ENCODE measurements at regions not wholly inside any gene's neighbourhood (a gene's known extent, or its start where the extent isn't known, plus 50 kb on each side); places are given as distances from the start of the nearest gene placed in this dataset.
"Not testable (repeated sequence)": the region's sequence is repeated elsewhere in the genome, so short reads cannot be mapped to it uniquely, and the experiment has no call there.

DNA sequence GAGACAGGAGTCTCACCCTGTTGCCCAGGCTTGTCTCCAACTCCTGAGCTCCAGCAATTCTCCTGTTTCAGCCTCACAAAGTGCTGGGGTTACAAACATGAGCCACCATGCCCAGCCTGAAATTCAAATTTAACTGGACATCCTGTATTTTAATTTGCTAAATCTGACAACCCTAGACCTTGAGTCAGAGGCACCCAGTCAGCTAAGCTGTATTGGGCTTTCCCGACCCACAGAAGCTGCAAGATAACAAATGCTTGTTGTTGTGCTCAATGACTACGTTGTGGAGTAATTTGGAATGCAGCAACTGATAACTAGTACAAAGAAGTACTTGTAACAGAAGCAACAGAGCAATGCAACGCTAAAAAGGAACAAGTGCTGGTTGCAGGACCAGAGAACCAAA, 533.1 kb downstream of the NTRK2 start:
- no peak for DNase-seq (ENCODE audit: low read depth)

DNA sequence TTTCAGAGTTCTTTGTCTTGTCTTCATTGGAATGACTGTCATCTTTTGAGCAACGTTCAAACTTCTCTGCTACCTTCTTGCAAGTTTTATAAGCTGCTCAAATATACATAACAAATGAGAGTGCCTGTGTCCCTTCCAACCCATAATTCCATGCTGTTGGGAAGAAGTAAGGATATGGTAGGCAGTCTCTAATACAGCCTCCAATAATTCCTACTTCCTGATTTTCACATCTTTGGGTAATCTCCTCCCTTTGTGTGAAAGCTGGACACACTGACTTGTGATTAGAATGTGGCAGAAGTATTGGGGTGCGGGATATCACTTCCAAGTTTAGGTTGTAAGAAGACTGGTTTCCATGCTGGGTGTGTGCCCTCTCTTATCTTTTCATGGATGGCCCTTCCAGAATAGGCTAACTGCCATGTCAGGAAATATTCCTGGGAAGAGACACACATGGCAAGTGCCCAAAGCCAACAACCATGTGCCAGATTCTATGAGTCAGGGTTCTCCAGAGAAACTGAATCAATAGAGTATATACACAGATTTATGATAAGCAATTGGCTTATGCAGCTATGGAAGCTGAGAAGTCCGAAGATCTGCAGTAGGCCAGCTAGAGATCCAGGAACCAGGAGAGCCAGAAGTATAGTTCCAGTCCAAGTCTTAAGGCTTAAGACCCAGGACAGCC, 531.3 kb downstream of the NTRK2 start:
- DNase-seq (ENCODE audit: low read depth) = peak; percentile 30

DNA sequence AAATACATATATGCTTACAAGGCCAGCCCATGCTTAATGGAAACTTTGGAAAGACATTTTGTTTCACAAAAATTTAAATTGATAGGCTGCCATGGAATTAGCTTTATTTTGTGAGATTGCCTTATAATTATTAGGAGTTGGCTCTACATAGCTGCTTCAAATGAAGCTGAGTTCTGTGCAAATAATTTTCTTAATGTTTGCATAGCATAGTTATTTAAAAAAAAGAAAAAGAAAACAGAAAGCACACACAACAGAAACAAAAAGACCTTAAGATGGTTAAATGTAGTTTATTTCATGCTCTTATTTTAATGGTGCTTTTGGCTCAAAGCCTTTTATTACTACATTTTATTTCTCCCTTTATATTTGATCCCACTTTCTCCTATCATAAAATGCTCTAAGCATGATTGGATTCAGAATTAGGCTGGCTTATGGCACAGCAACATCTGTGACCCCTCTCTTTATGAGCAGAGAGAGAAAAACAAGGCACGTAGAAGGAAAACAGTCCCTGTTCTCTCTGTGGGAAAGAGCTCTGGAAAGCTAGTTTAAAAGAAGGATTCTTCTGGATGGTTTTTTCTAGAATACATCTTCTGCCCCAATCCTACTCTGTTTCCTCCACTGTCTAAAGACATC, 530.5 kb downstream of the NTRK2 start:
- no peak for DNase-seq (ENCODE audit: low read depth)

DNA sequence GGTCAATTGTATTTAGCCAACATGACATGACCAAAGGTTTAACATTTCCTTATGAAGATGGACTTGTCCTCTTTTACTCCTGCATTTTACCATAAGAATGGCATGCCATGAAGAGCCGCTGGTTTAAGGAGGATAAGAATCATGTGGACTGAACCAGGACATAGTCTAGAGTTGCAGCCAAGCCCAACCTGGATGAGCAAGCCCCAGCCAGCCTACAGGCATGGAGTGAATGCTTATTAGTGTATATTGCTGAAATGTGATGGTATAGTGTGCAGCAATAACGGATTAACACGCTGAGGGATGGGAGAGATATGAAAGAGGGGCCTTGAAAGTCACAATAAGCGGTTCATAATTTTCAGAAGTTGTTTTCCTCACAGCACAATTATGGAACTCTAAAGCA, 523.2 kb downstream of the NTRK2 start:
- DNase-seq (ENCODE audit: low read depth) = no peak

DNA sequence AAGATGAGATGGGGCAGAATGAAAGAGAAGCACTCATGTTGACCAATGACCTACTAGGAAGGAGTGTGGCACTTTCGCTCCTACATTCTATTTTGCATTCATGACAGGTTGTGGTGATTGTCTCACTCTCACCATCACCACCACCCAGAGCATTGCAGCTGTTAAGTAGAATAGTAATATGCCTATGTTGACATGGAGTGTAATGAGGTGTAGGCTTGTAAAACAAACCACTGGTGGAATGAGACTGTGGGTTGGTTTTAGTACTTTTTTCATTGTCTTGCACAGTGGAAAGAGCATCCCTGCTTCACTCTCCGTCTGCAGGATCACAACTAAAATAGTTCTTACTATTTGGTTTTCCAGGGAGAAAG, 516.7 kb downstream of the NTRK2 start:
- no peak for DNase-seq (ENCODE audit: low read depth)

DNA sequence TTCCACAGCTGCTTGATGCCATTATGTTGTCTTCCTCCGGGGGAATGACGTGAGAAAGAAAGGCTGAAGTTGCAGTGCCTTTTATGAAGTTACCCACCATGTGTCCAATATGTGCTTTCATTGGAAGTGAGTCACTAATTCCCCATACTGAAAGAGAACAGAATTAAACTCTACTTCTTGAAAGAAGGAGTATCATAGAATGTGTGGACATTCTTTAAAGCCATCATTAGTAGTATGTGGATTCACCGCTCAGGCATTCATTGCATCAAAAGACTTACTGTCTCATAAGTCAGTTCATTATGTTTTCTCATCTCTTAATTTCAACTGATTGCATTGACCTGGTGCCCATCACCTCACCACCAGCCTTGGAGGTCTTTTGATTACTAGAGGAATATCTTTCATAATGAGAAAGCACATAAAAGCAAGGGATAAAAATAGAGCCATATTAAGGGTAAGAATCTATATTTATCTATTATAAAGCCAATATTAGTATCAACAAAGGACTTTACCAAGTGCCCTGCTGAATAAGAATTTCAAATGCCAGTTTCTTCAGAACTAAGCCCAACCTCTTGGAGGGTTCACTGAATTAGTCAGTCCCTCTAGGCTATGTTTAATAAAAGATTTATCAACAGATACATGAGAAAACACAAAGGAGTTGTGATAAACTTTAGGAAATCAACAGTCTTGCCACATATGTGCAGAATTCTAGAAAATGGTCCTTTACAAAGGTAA, 516.1 kb downstream of the NTRK2 start:
- no peak for DNase-seq (ENCODE audit: low read depth)

DNA sequence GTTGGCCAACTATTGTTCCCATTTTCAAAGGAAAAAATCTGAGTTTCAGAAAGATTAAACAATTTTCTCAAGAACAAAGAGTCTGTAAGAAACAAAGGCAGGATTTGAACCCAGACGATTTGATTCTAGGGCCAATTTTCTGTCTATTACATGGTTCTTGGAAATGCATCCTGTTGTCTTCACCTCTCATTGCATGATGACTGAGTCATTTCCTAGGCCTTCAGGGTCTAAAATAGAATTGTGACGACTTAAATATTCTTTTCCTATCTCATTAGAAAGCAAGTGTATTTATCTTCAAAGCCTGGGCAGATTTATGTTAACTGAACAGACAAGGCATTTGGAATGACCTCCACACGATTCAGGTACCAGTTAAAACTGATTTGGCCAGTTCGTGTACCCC, 512.9 kb downstream of the NTRK2 start:
- no peak for DNase-seq (ENCODE audit: low read depth)

DNA sequence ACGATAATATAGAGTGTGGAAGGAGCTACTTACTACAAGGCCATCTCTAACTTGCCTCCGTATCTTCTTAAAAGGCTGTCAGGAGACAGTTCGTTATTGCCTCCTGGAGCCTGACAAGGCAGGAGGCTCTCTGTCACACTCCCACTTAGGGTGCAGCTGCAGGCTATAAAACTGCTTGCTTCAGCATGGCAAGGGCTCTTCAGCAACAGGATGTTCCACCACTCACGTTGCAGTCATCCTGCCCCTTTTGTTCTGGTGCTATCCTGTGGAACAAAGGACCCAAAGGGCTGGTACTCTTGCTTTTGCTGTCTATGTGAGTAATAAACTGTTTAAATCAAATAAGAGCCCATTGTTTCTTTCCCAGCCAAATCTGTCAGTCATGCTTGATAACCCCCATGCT, 508.9 kb downstream of the NTRK2 start:
- DNase-seq (ENCODE audit: low read depth) = no peak

DNA sequence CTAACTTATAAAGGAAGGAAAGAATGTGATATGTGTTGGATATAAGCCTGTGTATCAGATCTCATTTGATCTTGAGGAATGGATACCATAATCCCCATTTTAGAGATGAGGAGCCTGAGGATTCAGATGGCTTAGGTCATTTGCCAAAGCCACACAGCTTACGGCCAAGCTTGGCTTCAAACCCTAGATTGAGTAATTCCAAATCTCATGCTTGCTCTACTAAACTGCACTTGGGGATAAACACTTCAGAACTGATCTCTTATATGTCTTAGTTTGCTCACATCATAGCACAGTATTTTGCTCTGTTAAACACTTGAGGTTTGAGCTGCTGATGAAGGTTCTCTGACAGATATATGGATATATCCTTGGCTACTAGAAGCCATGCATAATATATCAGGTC, 504.4 kb downstream of the NTRK2 start:
- DNase-seq (ENCODE audit: low read depth) = no peak

DNA sequence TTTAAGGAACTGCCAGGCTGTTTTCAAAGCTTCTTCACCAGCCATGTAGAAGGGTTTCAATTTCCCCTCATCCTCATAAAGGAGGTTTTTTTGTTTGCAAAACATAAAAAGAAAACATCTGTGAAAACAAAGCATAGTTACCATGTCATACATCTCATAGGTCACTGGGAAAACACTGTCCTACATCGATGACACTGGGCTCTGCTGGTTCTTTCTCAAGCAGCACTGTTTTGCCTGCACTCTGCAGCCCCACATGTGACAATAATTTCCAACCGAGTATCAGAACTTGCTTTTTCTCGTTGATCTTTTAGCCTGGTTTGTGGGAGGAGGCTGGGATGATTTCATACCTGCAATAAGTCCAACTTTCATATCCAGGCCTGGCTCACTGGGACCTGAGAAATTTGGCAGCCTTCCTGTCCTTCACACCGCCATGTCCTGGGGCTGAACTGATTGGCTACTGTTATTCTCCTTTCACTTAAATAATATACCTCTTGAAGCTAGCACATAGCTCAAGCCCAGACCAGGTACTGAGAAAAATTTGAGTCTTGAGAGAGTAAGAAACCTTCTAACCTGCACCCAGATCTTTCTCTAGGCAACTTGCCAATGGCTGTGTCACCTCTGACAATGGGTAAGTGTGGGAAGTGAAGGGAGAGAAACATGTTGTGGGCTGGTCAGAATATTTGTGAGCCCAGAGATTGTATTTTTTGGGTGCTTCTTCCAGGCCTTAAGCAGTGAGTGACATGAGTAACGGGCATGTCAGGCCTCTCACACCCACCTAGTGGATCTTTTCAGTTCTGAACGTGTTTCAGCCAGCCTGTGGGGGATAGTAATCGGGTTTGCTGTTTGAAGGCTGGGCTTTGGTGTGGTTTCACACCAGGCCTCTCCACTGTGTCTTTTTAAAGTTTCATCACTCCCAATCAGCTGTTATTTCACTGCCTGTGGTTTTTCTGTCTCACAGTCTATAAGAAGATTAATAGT, 502.8 kb downstream of the NTRK2 start:
- no peak for DNase-seq (ENCODE audit: low read depth)

DNA sequence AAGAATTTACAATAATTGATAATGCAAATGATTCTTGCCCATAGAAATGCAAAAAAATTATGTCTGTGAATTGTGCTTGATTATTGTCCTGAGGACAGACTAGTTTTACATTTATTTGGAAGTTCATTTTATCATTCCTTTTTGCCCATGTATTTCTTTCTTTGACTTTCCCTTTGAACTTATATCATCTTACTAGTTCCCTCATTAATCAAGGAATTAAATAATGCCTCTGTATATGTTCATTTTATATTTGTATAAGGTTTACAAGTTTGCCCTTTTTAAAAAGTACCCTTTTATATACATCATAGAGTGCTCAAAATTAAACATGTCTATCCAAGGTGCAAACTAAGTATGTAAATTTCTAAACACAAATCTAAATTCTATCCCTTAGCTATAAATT, 501.6 kb downstream of the NTRK2 start:
- no peak for DNase-seq (ENCODE audit: low read depth)

DNA sequence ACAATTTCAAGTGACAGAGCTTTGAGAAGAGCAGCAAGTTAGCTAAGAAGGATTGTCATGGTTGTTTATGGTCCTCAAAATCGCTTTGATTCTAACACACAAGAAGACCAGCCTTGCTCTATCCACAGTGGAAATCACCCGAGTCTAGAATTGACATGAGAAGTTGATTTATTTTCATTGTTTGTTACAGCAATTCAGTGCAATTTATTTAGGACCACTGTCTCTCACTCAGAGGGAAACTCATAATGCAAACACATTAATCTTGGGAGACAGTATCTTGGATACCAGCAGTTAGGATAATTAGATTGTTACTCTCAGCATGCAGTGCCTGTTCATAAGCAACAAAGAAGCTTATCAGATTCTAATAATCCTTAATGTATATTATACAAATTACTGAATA, 498.9 kb downstream of the NTRK2 start:
- no peak for DNase-seq (ENCODE audit: low read depth)

DNA sequence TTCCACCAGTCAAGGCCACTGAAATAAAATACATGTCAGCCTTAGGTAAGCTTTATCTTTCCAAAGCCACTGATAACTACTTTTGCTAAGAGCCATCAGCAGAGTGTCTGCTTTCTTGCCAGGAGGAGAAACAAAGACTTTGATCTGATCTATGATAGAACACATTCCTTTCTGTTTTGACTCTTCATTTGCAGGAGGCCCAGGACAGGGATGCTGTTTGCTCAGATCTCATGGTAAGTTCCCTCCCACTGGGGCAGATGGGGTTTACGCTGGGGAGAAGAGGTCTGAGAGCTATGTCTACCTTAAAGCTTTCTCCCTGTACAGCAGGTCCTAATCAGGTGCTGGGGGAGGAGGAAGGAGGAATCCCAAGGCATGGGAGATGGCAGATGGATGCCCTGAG, 497.6 kb downstream of the NTRK2 start:
- DNase-seq (ENCODE audit: low read depth) = no peak

DNA sequence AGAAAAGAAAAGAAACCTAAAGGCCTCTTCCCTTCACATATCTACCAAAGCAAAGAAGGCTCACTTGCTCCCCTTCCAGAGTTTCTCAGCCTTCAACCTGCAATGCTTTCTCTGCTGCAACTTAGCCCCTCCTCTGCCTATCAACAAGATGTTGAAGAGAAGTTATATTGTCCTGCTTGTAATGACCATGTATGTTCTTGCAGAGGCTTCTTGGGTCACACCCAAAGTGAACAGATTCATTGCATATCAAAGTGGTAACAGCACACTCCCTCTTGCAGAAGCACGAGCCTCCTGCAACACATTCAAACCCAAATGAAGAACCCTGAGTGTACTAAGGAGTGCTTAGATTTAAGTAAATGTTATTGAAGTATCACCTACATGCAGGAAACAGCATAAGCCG, 494.3 kb downstream of the NTRK2 start:
- DNase-seq (ENCODE audit: low read depth) = no peak

DNA sequence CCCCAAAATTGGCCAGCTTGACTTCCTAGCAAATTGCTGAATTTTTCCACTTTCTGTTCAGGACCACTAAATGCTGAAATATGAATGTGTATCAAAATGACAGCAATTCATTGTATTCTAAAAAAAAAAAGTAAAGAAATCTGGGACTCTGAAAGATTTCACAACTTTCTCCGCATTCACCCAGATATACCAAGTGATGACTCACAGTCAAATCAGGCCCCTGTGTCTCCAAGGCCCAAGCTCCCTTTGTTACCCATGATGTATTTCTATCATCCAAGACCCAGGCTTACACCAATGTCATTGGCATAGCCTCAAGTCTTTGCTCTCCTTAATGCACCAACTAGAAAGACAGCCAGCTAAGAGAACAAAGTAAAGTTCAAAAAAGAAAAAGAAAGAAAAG, 493.9 kb downstream of the NTRK2 start:
- DNase-seq (ENCODE audit: low read depth) = peak; percentile 56

DNA sequence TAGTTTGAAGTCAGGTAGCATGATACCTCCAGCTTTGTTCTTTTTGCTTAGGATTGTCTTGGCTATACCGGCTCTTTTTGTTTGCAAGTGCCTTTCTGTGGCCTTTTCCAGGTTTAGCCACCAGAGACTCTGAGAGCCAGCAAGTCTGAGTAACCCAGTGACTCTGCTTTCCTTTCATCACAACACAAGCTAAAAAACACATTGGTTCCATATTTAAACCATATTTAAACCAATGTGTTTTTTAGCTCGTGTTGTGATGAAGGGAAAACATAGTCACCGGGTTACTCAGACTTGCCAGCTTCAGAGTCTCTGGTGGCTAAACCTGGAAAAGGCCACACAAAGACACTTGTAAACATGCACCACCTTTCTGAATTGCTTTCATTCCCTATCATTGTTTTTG, 493.3 kb downstream of the NTRK2 start:
- no peak for DNase-seq (ENCODE audit: low read depth)

DNA sequence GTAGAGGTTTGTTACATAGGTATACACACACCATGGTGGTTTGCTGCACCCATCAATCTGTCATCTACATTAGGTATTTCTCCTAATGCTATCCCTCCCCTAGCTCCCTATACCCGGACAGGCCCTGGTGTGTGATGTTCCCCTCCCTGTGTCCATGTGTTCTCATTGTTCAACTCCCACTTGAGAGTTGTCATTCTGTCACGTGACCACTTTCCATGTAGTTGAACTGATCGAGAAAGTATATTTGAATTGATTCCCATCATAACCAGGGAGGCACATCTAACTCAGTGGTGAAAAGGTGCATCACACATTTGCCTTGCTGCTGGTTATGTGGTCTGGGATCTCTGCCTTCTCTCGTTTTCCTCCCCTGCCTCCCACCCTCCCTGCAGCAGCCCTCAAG, 491.4 kb downstream of the NTRK2 start:
- DNase-seq (ENCODE audit: low read depth) = not testable (repeated sequence)

DNA sequence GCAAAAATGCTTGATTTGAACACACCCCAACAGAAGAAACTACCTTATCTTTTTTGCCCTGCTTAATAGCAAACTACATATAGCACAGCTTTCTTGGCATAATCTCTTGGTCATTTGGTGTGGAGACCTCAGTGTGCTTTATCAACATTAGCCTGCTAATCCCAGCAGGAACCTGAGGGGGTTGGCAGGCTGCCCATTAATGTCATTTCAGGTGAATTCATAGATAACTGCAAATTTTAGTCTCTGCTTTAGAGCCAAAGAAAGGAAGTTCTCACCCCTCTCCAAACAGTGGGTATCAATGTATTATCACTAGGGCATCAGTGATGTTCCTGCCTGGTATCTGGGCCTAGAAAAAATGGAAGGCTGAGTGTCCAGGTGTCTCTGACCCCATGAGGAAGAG, 489.0 kb downstream of the NTRK2 start:
- no peak for DNase-seq (ENCODE audit: low read depth)

DNA sequence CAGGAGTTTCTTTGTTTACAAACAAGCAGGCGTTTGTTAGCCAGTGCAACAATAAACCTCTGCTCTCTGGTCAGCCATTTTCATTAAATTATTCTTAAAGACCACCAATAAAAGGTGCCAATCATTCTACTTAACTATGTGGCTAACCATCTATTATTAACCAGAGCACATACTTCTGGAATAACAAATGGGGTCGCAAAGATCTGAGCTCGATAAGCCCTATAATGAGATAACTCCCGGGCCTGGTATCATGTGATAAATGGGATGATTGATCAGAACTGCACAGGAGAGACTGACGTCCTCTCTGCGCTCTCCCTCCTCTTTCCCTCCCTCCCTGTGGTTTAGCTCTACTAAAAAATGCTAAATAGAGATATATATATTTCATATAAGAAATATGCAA, 488.2 kb downstream of the NTRK2 start:
- no peak for DNase-seq (ENCODE audit: low read depth)

DNA sequence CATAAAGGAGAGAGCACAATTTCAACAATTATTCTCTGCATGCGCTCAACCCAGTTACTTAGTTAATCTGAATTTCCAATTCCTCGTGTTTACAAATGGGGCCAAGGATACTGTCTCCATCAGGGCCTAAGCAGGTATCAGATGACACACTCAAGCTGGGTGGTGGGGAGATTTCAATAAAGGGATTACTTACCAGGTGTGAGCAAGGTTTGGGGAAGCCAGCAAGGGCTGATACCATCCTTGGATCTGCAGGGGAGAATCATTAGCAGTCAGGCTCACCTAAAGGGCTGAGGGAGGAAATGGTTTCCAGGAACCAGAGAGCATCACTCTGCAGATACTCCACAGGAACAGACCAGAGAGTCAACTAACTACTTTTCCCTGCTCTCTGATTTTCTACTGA, 487.1 kb downstream of the NTRK2 start:
- DNase-seq (ENCODE audit: low read depth) = no peak

DNA sequence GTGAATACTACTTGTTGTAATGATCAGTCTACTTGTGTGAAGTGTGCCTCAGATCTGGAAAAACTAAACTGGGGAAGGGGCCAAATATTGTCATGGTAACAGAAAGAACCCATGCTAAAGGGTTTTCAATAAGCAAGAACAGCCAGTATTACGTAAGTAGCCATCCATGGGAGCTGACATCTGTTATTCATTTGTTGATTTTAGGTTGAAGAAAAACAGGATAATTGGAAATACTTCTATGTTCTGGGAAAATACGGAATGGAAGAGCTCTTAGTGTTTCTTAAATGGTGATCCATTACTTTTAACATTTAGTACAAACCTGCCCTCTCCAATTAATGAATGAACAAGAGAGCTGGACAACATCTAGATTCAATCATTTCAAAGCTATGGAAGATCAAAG, 485.8 kb downstream of the NTRK2 start:
- no peak for DNase-seq (ENCODE audit: low read depth)

DNA sequence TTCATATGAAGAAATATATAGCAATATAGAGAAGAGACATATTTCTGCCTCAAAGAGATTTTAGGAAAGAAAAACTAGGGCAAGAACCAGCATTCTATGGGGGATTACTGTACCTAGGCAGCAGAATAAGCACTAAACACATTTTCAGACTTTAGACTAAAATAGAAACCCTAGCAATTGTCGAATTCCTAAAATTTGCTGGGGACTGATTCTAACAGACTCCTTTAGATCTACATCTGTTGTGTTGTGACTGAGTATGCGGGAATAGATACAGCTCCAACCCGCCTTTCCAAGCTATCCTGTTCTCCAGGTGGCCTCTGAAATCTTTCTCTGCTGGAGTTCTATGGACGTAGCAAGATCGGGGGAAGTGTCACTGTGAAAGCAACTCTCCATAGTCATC, 482.2 kb downstream of the NTRK2 start:
- DNase-seq (ENCODE audit: low read depth) = no peak

DNA sequence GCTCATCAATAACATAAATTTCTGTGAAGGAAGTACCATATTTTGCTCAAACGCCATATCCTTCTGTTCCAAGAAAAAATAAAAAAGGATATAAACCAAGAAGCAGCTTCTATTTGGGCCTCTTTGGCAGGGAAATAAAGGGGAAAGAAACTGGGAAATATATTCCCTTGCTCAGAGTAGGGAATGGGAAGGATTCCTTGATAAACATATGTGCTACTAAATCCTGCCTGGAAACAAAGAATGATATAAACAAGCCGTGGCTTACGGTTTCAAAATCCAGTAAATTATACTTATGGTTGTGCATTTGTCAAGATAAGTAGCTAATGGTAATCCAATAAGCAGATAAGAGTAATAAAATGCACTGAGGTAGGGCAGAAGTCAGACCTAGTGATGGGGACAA, 481.6 kb downstream of the NTRK2 start:
- no peak for DNase-seq (ENCODE audit: low read depth)

Data from fibroblast of the conjunctiva (primary cell).